HK-2 (cell line): ENCODE measurements at regions not wholly inside any gene's neighbourhood (a gene's known extent, or its start where the extent isn't known, plus 50 kb on each side); places are given as distances from the start of the nearest gene placed in this dataset.

Experiments used
- DNase-seq: peaks from one replicate; pipeline ENCODE4 v3.0.0-alpha.2; 2018; ENCODE audit not compliant: unreplicated experiment

DNA sequence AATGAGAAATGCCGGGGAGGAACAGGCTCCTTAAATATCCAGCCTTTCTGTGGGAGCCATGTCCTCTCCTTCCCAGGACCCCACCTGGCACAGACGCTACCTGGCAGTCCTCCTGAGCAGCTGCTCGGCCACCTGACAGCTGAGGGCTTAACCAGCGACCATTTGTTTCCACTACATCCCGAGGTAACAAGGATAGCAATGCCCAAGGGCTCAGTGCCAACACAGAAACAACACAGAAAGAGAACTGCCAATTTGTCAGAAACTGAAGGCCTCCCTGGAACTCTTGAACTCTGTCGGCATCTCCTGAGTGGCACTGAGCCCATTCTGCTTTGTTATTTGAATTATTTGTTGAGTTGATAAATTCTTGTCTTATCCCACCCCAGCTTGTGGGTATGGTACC, 122.2 kb upstream of the ARHGAP28 start:
- no peak for DNase-seq

DNA sequence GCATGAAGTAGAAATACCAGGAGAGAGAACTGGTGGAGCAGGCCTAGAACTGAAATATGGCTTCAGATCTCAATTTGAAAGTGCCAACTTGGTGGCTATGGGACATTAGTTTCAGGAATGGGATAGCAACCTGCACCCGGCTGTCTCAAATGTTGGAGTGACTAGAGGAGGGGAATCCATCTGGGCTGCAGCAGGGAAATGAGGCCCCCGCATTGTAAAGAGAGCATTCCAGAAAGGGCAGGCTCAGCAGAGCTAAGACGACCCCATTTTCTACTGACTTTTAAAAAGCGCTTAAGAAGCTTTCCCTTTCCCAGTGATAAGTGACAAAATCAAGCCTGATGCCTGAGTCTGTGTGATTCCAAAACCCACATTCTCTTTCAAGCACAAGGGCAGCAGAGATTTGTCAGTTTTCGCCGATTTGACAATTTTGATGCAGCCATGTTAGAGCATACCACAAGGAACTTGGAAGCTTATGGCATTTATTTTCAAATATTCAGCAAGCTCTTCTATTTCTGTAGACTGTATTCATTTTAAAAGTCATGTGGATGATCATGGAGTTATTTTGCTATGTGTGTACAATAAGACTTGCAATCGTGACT, 119.8 kb upstream of the ARHGAP28 start:
- DNase-seq: no peak

DNA sequence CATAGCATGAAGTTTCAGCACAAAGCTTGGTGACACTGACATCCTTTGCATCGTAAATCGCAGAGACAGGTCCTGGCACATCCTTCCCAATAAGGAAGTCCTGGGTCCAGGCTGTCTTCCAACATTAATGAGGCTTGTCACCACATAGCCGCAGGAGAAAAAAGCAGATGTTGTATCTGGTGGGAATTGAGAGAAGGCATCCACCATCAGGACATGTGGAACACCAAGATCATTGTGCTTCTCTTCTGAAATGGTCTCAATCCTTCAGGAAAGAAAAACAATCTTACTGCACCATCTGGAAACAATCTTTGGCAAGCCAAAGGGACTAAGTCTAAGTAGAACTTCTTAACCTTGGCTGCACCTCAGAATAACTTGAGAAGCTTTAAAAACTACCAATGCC, 119.0 kb upstream of the ARHGAP28 start:
- DNase-seq: no peak

DNA sequence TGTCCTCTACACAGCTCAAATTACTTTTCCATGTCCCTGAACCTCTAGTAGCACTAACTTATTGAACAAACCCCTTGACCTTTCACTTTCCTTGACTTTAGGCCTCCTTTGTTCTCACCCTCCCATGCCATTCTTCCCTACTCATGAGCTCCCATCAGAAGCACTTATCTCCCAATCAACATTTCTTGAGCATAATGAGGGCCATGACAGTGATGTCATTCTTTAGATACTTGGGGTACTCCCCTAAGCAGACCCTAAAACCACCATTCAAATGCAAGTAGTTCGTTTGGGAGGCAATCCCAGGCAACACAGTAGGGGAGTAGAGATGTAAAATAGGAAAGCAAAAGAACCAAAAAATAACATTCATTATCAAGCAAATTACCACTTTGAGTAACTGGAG, 115.9 kb upstream of the ARHGAP28 start:
- DNase-seq: no peak

DNA sequence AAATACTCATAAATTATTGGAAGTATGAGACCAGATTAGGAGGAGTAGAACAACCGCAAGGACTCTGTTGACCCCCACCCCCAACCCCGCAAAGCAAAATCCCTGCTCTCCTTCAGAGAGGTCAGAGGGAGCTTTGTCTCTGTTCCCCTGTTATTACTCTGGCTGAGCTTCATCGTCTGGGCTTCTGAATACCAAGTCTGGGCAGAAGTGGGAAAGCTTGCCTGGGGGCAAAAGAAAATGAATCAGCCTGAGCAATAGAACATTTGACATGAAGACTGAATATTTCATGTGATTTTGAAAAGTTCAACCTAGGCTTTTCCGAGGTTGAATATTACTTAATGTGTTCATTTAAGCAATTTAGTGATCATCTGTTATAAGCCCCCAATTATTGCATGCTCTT, 114.6 kb upstream of the ARHGAP28 start:
- no peak for DNase-seq

DNA sequence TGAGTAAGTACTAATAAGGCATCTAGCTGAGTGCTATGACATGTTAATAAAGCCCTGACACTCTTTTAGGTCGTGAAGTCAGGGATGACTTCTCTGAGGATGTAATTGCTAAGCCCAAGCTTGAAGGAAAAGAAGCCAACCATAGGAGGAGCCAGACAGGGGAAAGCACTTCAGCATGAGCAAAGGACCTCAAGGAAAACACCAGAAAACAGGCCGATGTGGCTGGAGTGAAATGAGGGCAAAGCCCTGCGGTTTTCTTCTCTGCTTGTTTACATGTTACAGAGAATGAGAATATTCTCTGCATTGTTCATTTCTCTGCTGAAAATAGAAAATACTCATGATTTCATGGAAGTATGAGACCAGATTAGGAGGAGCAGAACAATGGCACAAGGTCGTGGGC, 112.5 kb upstream of the ARHGAP28 start:
- no peak for DNase-seq

DNA sequence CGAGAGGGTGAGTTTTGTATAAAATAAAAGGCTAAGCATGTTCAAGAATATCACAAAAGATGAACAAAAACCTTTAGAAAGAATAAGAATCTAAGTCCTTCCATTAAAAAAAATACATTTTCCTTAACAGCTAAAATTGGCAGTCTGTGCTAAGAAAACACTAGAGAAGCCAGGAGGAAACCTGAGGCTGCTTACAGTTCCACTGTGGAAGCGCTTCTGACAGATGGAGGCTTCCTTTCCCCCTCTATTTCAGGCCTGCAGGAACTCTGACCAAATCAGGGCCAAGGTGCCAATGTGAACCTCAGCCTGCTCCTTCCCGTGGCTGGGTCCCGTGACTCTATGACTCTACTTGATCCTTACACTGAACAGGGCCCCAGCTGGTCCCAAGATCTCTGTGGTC, 108.1 kb upstream of the ARHGAP28 start:
- no peak for DNase-seq

DNA sequence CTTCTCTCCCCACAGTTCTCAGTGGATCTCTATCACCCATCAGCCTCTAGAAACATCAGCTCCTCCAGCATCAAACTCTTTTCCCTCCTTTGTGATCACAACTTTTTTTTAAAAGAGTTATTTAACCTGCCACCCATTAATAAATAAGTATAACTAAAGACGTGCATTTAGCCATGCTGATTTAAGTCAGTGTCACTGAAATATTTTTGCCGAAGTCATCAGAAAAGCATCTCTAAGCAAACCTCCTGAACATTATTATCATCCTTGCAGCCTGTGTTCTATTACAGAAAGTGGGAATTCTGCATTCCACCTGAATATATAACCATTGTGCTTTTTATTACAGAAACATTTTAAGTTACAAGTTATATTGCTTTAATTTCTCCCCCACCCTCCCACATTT, 106.2 kb upstream of the ARHGAP28 start:
- DNase-seq: no peak

DNA sequence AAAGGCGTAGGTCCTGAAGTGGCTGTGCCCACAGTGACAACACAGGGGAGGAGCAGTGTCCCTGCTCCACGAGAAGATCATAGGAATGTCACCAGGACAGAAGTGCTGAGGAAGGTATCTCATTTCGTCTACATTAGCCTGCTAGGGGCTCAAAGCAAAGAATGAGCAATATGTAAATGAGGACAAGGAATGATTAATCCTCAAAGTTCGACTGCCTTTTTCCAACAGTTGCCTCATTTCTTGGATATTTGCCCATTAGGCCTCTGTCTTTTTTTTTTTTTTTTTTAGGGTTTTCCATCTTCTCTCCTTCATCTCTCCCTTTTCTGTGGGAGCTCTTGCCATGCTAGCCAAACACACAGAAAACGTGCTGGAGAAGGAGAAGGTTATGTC, 105.2 kb upstream of the ARHGAP28 start:
- DNase-seq: no peak

DNA sequence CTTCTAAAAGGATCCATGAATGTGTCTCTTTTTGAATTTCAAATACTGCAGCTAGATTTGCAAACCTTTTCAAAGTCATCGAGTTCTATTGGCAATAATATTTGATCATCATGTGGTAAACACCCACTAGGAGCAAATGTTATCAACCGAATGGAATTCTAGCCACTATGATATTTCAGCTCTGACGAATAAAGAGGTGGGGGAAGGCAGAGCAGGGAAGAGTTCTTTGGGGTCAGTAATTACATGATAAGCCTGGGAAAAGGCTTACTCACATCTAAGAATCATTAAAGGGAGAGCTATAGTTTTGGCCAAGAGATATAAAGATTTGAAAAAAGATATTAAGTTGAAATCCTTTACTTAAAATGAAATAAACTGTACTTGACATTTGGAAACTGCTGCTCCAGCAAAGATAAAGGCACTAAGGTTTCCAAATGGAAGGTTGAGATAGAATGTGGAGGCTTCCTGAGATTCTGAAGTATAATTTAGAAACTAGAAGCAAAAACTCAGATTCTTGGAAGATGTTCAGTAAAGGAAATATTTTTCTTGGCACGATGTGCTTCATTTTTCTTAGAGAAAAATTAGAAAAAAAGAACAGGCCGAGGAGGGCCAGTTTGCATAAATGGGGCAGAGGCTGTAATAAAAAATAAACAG, 104.7 kb upstream of the ARHGAP28 start:
- no peak for DNase-seq

DNA sequence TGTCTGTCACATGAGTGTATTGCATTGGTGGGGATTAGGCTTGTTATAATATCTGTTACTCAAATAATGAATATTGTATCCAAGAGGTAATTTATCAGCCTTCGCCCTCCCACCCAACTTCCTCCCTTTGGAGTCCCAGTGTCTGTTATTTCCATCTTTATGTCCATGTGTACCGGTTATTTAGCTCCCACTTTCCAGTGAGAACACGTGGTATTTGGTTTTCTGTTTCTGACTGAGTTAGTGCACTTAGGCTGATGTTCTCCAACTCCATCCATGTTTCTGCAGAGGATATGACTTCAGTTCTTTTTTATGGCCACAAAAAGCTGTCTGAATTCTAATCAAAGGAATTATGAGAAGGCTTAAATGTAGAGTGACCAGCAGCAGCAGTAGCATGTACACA, 104.0 kb upstream of the ARHGAP28 start:
- no peak for DNase-seq

DNA sequence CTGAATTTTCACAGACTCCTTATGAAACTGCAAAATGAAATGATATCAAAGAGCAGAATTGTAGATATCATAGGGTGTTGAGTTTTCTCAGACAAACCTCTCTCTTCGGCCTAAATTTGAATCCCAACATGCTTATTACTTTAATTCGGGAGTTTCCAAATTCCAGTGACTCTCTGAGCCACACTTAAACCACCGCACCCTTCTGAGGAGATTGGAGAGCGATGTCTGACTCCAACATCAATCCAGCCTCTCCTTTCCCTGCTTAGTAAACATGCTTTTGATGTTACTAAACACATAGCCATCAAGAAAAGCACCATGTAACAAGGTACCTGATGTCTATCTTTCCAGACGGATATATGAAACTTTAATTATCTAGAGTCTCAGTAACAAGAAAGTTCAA, 103.1 kb upstream of the ARHGAP28 start:
- DNase-seq: no peak

DNA sequence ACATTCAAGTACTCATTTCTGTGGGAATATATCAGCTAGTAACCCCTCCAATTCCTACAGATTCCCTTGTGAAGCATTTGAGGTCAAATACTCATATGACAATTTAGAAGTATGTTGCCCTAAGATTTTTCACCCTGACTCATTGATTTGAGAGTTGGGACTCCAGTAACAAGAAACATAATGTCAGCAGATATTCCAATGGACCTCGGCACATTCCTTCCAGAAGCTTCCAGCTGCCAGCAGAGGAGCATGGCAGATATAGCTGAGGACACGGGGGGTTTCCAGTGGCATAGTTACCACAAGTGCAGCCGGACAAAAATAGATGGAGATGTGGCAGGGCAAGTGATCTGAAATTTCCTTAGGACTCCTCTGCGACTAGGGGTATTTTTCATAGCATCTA, 101.9 kb upstream of the ARHGAP28 start:
- DNase-seq: no peak

DNA sequence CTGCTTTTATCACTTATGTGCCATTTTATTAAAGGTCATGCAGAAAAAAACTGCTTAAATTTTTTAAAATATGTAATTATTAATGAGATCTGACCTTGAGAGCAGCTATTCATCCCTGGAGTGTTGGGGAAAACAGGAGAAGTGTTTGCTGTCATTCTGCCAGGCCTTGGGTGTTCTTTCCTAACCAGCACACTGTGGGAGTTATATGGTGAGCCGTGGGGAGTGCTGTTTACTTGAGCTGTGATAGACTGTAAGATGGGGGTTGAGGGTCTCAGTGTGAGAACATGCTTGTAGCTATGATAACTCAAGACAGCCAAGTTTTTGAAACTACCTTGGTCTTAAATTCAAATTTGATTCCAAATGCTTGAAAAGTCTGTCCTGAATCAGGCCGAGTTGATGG, 101.3 kb upstream of the ARHGAP28 start:
- no peak for DNase-seq

DNA sequence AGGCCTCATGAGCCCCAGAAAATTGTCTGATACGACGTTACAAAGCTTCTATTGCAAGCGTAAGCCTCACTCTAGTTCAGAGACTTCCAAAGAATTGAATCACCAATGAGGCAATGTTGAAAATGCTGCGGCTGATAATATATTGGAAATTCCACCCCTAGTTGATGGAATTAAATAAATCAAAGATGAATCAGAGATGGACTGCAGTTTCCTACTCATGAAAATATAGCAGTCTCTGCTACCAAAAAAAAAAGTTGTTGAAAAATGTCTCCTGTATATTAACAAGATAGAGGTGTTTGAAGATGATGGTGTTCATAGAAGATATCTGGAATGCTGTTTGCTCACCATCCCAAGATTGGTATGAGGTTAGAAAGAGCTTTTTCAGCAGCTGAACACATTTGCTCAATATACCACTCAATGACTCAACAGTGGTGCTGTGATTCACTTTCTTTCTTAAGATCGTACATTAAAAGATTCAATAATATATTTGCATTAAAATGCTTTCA, 99.8 kb upstream of the ARHGAP28 start:
- DNase-seq: no peak

DNA sequence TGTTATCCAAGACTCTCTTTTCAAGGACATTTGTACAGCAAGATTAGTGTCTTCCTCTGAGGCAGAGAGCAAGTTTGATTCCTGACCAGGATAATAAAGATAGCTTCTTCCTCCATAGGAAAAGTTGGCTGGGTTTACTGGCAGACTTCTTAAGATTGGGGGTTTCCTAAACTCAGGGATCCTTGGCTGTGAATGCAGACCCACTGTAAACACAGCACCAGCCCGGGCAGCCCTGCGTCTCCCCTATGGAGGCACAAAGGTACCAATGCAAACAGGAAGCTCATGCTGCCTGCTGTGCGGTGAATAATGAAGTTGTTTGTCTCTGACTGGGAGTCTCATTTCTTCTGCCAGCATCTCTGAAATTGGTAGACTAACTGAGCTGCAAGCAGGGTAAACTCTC, 96.2 kb upstream of the ARHGAP28 start:
- no peak for DNase-seq

DNA sequence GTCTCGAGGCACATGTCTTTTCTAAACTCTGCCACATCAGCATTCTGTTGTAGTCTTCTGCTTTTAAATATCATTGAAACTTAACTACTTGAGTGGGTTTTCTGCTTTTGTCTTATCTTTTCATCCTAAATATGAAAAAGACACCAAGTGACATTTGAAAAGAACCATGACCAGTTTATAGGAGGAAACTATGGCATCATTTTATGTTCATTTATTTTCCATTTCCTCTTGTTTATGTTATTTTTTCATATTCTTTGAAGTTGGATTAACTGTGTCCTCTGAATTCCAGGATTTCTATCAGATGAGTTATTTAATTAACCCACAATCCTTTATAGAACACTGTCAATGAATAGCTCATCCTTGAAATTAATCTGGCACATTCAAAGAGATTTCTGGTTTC, 93.4 kb upstream of the ARHGAP28 start:
- DNase-seq: no peak

DNA sequence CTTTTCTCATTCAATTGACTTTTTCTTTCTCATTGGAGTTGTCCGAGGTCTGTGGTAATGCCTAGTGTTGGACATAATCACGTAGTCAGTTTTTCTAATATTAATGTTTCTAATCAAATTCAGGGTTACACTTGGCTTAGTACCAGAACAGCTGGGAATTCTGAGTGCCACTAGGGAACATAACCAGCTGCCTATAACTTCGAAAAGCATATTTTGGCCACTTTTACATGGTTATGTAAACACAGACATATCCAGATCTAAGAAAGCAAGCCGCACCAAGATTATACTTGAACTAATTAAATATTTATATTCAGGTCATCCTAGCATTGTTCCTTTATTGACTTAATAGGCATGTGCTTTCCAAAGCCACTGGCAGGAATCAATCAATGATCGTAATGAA, 91.1 kb upstream of the ARHGAP28 start:
- no peak for DNase-seq

DNA sequence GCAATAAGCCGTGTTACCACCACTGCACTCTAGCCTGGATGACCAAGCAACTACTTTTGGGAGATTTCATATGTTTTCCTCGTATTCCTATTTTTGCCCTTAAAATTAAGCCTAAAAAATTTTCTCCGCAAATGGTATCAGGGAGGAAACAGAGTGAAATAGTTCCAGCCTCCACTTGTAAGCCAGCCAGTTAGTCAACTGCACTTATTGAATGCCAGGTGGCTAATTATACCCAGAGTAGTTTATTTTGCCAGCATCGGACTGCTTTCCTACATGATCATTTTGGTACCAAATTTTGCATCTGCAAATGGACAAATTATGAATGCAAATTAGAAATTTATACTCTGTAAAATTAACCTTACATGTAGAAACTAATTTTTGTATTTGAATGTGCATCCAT, 90.2 kb upstream of the ARHGAP28 start:
- no peak for DNase-seq

DNA sequence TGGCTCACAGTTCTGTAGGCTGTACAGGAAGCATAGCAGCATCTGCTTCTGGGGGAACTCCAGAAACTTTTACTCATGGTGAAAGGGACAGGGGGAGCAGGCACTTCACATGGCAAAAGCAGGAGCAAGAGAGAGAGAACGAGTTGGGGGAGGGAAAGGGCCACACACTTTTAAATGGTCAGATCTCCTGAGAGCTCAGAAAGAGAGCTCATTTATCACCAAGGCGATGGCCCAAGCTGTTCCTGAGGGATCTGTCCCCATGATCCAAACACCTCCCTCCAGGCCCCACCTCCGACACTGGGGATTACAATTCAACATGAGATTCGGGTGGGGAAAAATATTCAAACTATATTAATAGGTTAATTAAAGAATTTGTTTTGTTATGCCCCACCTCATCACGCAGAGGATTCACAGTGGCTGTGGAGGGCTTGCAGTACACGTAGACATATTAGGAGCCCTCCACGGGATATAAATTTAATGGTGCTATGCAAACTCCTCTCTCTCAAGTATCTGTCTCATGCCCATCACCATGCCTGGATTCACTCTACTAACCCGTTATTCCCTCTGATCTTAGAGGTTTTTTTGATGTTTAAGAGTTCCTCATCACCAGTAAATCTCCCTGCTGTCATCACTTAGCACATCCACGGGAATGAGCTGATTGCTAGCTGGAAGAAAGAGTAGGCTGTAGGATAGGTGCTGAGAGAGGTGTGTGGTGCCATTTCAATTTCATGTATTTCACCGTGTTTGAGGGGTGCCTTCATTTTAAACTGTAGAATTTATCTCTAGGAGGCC, 84.5 kb upstream of the ARHGAP28 start:
- no peak for DNase-seq

DNA sequence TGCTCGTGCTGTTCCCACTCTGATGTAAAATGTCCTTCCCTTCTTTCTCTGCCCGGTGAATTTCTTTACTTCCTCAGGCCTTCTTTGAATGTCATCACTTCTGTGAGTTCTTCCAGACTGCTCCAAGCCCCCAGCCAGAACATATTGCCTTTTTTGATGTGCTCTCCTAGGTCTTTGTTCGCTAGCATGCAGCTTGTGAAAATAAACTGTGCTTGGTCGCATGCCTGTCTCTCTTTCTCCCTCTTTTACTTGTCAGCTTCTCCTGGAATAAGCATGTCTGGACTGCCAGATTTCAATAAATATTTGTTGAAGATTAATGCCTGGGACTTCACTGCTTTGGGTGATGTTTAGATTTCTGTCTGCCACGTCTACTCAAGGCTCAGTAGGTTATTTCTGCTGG, 82.7 kb upstream of the ARHGAP28 start:
- no peak for DNase-seq

DNA sequence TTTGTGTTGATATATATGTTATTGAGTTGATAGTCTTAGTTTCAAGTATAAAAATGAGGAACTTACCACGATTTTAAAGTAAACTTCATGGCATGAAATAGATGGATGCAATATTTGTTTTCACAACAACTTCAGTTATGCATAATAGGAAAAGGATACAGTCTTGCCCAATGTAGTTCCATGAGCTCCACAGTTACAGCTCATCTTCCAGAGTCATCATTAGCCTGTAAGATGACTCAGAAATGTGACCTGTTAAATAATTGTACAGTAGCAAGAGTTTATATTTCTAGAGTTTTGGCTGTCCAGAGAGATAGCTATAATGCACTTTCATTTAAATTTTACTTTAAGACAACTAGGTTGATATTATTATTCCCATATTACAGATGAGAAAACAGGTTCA, 80.9 kb upstream of the ARHGAP28 start:
- DNase-seq: no peak

DNA sequence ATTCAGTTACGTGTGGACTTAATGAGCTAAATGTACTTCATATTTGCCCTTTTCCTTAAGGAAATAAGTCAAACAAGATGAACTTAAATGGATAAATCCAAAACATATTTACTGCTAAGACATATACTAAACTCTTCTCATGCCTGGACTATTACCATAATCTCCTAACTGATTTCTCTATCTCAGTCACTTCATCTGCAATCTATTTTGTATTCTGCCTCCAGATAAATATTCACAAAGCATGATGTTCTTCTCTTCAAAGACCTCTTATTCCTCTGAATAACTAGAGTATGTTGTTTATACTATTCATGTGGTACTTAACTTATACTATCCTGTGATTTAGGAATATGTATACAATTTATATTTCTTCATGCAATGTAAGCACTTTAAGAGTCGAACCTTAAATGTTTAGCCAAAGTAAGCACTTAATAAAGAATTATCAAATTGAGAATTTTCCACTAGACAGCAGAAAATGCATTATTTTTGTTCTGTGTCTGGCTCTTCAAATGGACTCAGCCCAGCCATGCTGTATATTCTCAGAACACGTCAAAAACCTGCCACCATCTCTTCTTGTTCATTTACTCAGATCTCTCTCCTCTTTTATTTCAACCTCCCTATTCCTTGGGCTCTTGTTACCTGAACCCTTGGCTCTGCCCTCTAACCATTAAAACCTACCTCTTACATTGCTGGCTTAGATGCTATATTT, 79.9 kb upstream of the ARHGAP28 start:
- DNase-seq: no peak
